Neural cell (in vitro differentiated cells): ENCODE measurements at regions not wholly inside any gene's neighbourhood (a gene's known extent, or its start where the extent isn't known, plus 50 kb on each side); places are given as distances from the start of the nearest gene placed in this dataset.

ENCODE experiments used
- H2AFZ ChIP-seq: fragments of 200-600, 300-800 bp; sonication (generic), shearing (Covaris generic); 2 replicates; pipeline ENCODE4 v1.6.0; 2014; ENCODE audit warnings: low read depth, mild to moderate bottlenecking, antibody characterized with exemption, low read length, moderate library complexity
- H3F3A ChIP-seq: fragments of 200-600 bp; shearing (Covaris generic); 2 replicates; pipeline ENCODE4 v1.6.1; 2016; ENCODE audit warnings: mild to moderate bottlenecking, moderate library complexity, mixed read lengths, antibody characterized with exemption, low read length; ENCODE audit not compliant: insufficient read depth, poor library complexity, severe bottlenecking
- H3K27ac ChIP-seq: fragments of 200-600, 300-800 bp; sonication (generic), shearing (Covaris generic); 2 replicates; pipeline ENCODE4 v1.5.1; 2014; ENCODE audit warnings: mild to moderate bottlenecking, low read length, moderate library complexity
- H3K27me3 ChIP-seq: fragments of 300-800, 200-600 bp; sonication (generic), shearing (Covaris generic); 2 replicates; pipeline ENCODE4 v1.6.0; 2014; ENCODE audit warnings: mild to moderate bottlenecking, low read depth, low read length, moderate library complexity; ENCODE audit not compliant: insufficient read depth
- H3K36me3 ChIP-seq: fragments of 300-800, 200-600 bp; sonication (generic), shearing (Covaris generic); 2 replicates; pipeline ENCODE4 v1.5.1; 2014; ENCODE audit warnings: mild to moderate bottlenecking, antibody characterized with exemption, low read length, moderate library complexity; ENCODE audit not compliant: insufficient read depth
- H3K4me2 ChIP-seq: fragments of 300-800, 200-600 bp; sonication (generic), shearing (Covaris generic); 2 replicates; pipeline ENCODE4 v1.6.0; 2014; ENCODE audit warnings: mild to moderate bottlenecking, low read length
- H3K4me3 ChIP-seq: fragments of 300-800, 200-600 bp; sonication (generic), shearing (Covaris generic); 2 replicates; pipeline ENCODE4 v1.5.1; 2014; ENCODE audit warnings: mild to moderate bottlenecking, low read length, moderate library complexity
- H3K79me2 ChIP-seq: fragments of 200-600 bp; shearing (Covaris generic); replicated peaks from 2 replicates; pipeline ENCODE4 v1.6.0; 2014; ENCODE audit warnings: mild to moderate bottlenecking, low read length, moderate library complexity; ENCODE audit not compliant: insufficient read depth
- H3K9ac ChIP-seq: fragments of 300-800, 200-600 bp; sonication (generic), shearing (Covaris generic); 2 replicates; pipeline ENCODE4 v1.6.1; 2016; ENCODE audit warnings: mild to moderate bottlenecking, low read length, mixed read lengths
- H3K9me2 ChIP-seq: fragments of 200-600 bp; shearing (Covaris generic); 2 replicates; pipeline ENCODE4 v1.6.1; 2016; ENCODE audit warnings: mild to moderate bottlenecking, low read length, mixed read lengths; ENCODE audit not compliant: insufficient read depth
- H3K9me3 ChIP-seq: fragments of 200-600, 300-800 bp; sonication (generic), shearing (Covaris generic); 2 replicates; pipeline ENCODE4 v1.6.1; 2016; ENCODE audit warnings: mild to moderate bottlenecking, mixed run types, low read length, moderate library complexity, mixed read lengths
- H4K20me1 ChIP-seq: fragments of 200-600 bp; shearing (Covaris generic); 2 replicates; pipeline ENCODE4 v1.6.1; 2016; ENCODE audit warnings: mild to moderate bottlenecking, mixed run types; ENCODE audit not compliant: insufficient read depth
- EP300 ChIP-seq: fragments of 450-650 bp; conservative IDR thresholded peaks from 2 replicates; pipeline ENCODE4 v1.6.1; 2014; ENCODE audit warnings: antibody characterized with exemption, mild to moderate bottlenecking, moderate library complexity; ENCODE audit not compliant: poor library complexity, severe bottlenecking
- EZH2 ChIP-seq: fragments of 200-600, 300-800 bp; shearing (Covaris generic), sonication (generic); IDR thresholded peaks from 2 replicates; pipeline ENCODE4 v1.6.1; 2014; ENCODE audit warnings: antibody characterized with exemption, low read length, borderline replicate concordance, mild to moderate bottlenecking; ENCODE audit not compliant: insufficient read depth, poor library complexity, severe bottlenecking
- MXI1 ChIP-seq: fragments of 450-650 bp; conservative IDR thresholded peaks from 2 replicates; pipeline ENCODE4 v1.6.1; 2014; ENCODE audit warnings: antibody characterized with exemption, mild to moderate bottlenecking; ENCODE audit not compliant: poor library complexity, severe bottlenecking
- POLR2AphosphoS5 ChIP-seq: IDR thresholded peaks from 2 replicates; pipeline ENCODE4 v1.6.1; 2012
- RAD21 ChIP-seq: fragments of 450-650 bp; conservative IDR thresholded peaks from 2 replicates; pipeline ENCODE4 v1.6.1; 2014; ENCODE audit warnings: antibody characterized with exemption, mild to moderate bottlenecking, moderate library complexity
- SMC3 ChIP-seq: fragments of 450-650 bp; conservative IDR thresholded peaks from 2 replicates; pipeline ENCODE4 v1.6.1; 2014; ENCODE audit warnings: antibody characterized with exemption, mild to moderate bottlenecking, moderate library complexity; ENCODE audit not compliant: poor library complexity
- TAF1 ChIP-seq: IDR thresholded peaks from 2 replicates; pipeline ENCODE4 v1.6.1; 2012; ENCODE audit warnings: low read depth
- TF ChIP-seq, protein P1 (sequence below): fragments of 450-650 bp; IDR thresholded peaks from 2 replicates; pipeline ENCODE4 v1.5.1; 2014; ENCODE audit warnings: antibody characterized with exemption, mild to moderate bottlenecking, moderate library complexity; ENCODE audit not compliant: poor library complexity, severe bottlenecking
- TF ChIP-seq, protein P2 (sequence below): IDR thresholded peaks from 2 replicates; pipeline ENCODE4 v1.6.1; 2012; ENCODE audit warnings: borderline replicate concordance

DNA sequence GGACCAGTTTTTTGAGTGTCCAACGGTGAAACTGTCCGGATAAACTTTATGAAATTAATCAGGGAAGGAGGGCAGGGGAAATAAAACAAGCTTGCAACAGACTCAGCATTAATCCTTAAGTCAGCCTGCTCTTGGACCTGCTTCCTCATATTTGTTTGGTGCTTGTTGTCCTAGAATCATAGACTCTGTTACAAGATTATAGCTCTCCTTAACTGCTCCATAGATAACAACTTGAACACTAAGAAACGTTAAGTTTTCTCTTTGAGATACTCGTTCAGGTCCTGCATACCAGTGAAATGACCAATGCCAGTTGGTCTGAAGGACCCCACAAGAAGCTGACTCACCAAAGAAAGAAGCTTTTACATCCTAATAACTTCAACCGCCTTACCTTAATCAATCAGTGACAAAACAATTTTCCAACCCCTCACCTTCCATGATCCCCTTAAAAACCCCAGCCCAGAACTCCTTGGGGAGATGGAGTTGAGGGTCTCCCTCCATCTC lies 493.2 kb downstream of the PID1 start:
- Histone ChIP-seq H3K9me3 (no peaks in the 10 kb centered on the region), H3K9me2 (no peaks in the 10 kb centered on the region), H3K4me2 (no peak overlapping the region), H3F3A (no peaks in the 10 kb centered on the region), H3K79me2 (no peaks in the 10 kb centered on the region), H3K9ac (no peak overlapping the region), H4K20me1 (no peaks in the 10 kb centered on the region), H3K27ac (no peak overlapping the region), H3K36me3 (no peaks in the 10 kb centered on the region), H3K4me3 (no peak overlapping the region), H2AFZ (no peak overlapping the region), H3K27me3 (peaks cover 21% of the 10 kb centered on the region)
- TF ChIP-seq, protein P1, sequence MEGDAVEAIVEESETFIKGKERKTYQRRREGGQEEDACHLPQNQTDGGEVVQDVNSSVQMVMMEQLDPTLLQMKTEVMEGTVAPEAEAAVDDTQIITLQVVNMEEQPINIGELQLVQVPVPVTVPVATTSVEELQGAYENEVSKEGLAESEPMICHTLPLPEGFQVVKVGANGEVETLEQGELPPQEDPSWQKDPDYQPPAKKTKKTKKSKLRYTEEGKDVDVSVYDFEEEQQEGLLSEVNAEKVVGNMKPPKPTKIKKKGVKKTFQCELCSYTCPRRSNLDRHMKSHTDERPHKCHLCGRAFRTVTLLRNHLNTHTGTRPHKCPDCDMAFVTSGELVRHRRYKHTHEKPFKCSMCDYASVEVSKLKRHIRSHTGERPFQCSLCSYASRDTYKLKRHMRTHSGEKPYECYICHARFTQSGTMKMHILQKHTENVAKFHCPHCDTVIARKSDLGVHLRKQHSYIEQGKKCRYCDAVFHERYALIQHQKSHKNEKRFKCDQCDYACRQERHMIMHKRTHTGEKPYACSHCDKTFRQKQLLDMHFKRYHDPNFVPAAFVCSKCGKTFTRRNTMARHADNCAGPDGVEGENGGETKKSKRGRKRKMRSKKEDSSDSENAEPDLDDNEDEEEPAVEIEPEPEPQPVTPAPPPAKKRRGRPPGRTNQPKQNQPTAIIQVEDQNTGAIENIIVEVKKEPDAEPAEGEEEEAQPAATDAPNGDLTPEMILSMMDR: no peak
- no peak for TF ChIP-seq EZH2
- TF ChIP-seq MXI1: no peak
- no peak for TF ChIP-seq EP300
- TF ChIP-seq, protein P2, sequence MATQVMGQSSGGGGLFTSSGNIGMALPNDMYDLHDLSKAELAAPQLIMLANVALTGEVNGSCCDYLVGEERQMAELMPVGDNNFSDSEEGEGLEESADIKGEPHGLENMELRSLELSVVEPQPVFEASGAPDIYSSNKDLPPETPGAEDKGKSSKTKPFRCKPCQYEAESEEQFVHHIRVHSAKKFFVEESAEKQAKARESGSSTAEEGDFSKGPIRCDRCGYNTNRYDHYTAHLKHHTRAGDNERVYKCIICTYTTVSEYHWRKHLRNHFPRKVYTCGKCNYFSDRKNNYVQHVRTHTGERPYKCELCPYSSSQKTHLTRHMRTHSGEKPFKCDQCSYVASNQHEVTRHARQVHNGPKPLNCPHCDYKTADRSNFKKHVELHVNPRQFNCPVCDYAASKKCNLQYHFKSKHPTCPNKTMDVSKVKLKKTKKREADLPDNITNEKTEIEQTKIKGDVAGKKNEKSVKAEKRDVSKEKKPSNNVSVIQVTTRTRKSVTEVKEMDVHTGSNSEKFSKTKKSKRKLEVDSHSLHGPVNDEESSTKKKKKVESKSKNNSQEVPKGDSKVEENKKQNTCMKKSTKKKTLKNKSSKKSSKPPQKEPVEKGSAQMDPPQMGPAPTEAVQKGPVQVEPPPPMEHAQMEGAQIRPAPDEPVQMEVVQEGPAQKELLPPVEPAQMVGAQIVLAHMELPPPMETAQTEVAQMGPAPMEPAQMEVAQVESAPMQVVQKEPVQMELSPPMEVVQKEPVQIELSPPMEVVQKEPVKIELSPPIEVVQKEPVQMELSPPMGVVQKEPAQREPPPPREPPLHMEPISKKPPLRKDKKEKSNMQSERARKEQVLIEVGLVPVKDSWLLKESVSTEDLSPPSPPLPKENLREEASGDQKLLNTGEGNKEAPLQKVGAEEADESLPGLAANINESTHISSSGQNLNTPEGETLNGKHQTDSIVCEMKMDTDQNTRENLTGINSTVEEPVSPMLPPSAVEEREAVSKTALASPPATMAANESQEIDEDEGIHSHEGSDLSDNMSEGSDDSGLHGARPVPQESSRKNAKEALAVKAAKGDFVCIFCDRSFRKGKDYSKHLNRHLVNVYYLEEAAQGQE: no peak
- no peak for TF ChIP-seq TAF1

DNA sequence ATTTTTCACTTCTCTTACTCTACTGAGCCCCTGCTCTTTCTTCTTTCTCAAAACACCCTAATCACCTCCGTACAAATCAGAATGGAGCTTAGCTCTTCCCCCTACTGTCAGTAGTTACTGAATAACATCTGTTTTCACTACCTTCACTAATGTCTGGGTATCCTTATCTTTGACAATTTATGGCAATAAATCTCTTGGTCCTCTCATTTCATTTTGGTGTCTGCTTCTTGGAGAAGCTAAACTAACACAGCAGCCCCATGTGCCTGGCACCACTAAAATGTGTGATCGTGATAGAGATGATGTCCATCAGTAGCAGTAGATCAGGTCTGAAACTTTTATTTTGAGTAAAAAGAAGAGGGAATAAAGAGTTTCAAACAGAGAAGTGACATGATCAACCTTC lies 496.5 kb downstream of the PID1 start:
- Histone ChIP-seq H3K4me2 (no peak overlapping the region), H3K4me3 (no peak overlapping the region), H3K9ac (no peak overlapping the region), H3F3A (no peaks in the 10 kb centered on the region), H3K9me3 (no peaks in the 10 kb centered on the region), H3K9me2 (no peaks in the 10 kb centered on the region), H3K36me3 (no peaks in the 10 kb centered on the region), H3K27me3 (peaks cover 16% of the 10 kb centered on the region), H2AFZ (no peak overlapping the region), H4K20me1 (no peaks in the 10 kb centered on the region), H3K79me2 (no peaks in the 10 kb centered on the region), H3K27ac (no peak overlapping the region)
- TF ChIP-seq MXI1 (no peak), POLR2AphosphoS5 (no peak), EZH2 (no peak), SMC3 (no peak), TAF1 (no peak), RAD21 (no peak), EP300 (no peak)
- TF ChIP-seq, protein P2: no peak
- TF ChIP-seq, protein P1: no peak
